IPS-NIHi11 (cell line): ENCODE measurements at regions not wholly inside any gene's neighbourhood (a gene's known extent, or its start where the extent isn't known, plus 50 kb on each side); places are given as distances from the start of the nearest gene placed in this dataset.

Experiments
- DNase-seq: peaks from one replicate; pipeline ENCODE4 v3.0.0; 2012; ENCODE audit warnings: mixed read lengths, low spot score

- no peak for DNase-seq
These were observed 96.5 kb upstream of the VASH1 start for GRCh38 chr14:76664790-76665189.

- DNase-seq: no peak
These were observed 94.5 kb upstream of the VASH1 start for GRCh38 chr14:76666746-76667145.

- DNase-seq: no peak
These were observed 91.5 kb upstream of the VASH1 start for GRCh38 chr14:76669770-76670169.

- DNase-seq: no peak
These were observed 89.1 kb upstream of the VASH1 start for GRCh38 chr14:76672123-76672522.

- DNase-seq: no peak
These were observed 88.0 kb upstream of the VASH1 start for GRCh38 chr14:76673261-76673660.

GRCh38 chr14:76675046-76675445 is 86.2 kb upstream of the VASH1 start:
- DNase-seq: no peak

GRCh38 chr14:76676539-76676938 is 84.7 kb upstream of the VASH1 start:
- DNase-seq: no peak

- DNase-seq: no peak
These were observed 83.6 kb upstream of the VASH1 start for GRCh38 chr14:76677534-76678145.

GRCh38 chr14:76678244-76678800 is 82.9 kb upstream of the VASH1 start:
- DNase-seq: no peak

GRCh38 chr14:76682367-76682766 is 78.9 kb upstream of the VASH1 start:
- DNase-seq: no peak

GRCh38 chr14:76686646-76687045 is 74.6 kb upstream of the VASH1 start:
- no peak for DNase-seq

- no peak for DNase-seq
These were observed 73.5 kb upstream of the VASH1 start for GRCh38 chr14:76687611-76688382.

GRCh38 chr14:76688383-76688671 is 72.9 kb upstream of the VASH1 start:
- no peak for DNase-seq

GRCh38 chr14:76690502-76691105 is 70.7 kb upstream of the VASH1 start:
- DNase-seq: no peak

- no peak for DNase-seq
These were observed 67.2 kb upstream of the VASH1 start for GRCh38 chr14:76694106-76694505.

- no peak for DNase-seq
These were observed 65.9 kb upstream of the VASH1 start for GRCh38 chr14:76695263-76695920.

- DNase-seq: no peak
These were observed 64.9 kb upstream of the VASH1 start for GRCh38 chr14:76696361-76696760.

GRCh38 chr14:76696791-76697190 is 64.5 kb upstream of the VASH1 start:
- DNase-seq: no peak

- no peak for DNase-seq
These were observed 63.9 kb upstream of the VASH1 start for GRCh38 chr14:76697246-76697905.

GRCh38 chr14:76698191-76698590 is 63.1 kb upstream of the VASH1 start:
- no peak for DNase-seq

GRCh38 chr14:76698631-76699030 is 62.6 kb upstream of the VASH1 start:
- no peak for DNase-seq

GRCh38 chr14:76699209-76699938 is 61.9 kb upstream of the VASH1 start:
- no peak for DNase-seq
